GM19438 (cell line): ENCODE measurements at regions not wholly inside any gene's neighbourhood (a gene's known extent, or its start where the extent isn't known, plus 50 kb on each side); places are given as distances from the start of the nearest gene placed in this dataset.

Source experiments
- ATAC-seq: cut with Tn5 transposase; IDR thresholded peaks from one replicate; pipeline ENCODE4 v1.9.1; 2021; ENCODE audit warnings: low read depth; ENCODE audit not compliant: unreplicated experiment

GRCh38 chr5:38207343-38207742 is 51.0 kb upstream of the EGFLAM start:
- ATAC-seq: no peak

- no peak for ATAC-seq
Observed at GRCh38 chr5:38202741-38203140, 55.6 kb upstream of the EGFLAM start.

DNA sequence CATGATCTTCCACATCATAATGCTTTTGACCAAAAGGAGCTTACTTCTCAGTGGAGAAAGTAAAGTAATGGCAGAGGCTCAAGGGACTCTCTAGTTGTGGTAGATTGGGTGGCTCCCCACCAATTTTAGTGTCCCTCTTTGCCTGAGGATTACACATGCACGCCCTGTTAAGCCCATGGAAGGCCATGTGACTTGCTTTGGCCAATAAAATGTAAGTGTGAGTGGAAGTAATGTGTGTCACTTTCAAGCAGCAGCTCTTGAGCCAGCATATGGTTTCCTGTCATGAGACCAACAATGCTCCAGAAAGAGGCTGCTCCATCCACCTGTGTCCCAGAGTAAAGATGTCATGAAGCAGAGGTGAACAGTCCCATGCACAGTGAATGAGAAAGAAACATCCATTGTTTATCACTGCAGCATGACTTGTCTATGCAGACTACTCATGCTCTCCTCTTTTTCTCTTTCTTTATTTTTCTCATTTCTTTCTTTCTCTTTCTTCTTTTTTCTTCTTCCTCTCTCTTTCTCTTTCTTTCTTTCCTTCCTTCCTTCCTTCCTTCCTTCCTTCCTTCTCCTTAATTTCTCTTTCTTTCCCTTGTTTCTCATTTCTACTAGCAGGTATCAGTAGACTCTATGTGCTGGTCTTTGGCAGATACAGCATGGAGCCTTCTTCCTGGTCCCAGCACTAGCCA is 57.3 kb upstream of the EGFLAM start:
- ATAC-seq: no peak

- no peak for ATAC-seq
Observed at GRCh38 chr5:38197118-38197517, 61.2 kb upstream of the EGFLAM start.

- no peak for ATAC-seq
Observed at GRCh38 chr5:38193015-38193581, 65.3 kb upstream of the EGFLAM start.

GRCh38 chr5:38191693-38192092 is 66.7 kb upstream of the EGFLAM start:
- no peak for ATAC-seq

DNA sequence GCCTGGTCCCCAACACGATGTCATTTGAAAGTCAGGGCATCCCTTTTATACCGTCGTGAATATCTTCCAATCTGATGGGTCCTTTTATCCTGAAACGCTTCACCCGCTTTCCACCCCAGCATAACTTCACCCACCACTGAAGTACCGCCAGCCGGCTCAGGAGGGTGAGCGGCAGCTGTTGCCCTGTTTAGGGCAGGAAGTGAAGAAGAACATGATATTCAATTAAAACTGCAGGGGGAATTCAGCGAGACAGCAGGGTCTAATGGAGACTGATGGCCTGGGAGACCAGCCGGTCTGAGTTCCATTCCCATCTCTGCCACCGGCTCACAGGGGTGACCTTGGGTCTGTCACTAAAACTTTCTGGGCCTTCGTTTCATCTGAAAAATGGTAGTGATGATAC is 68.2 kb upstream of the EGFLAM start:
- ATAC-seq: no peak

GRCh38 chr5:38189081-38189504 is 69.3 kb upstream of the EGFLAM start:
- ATAC-seq: no peak

DNA sequence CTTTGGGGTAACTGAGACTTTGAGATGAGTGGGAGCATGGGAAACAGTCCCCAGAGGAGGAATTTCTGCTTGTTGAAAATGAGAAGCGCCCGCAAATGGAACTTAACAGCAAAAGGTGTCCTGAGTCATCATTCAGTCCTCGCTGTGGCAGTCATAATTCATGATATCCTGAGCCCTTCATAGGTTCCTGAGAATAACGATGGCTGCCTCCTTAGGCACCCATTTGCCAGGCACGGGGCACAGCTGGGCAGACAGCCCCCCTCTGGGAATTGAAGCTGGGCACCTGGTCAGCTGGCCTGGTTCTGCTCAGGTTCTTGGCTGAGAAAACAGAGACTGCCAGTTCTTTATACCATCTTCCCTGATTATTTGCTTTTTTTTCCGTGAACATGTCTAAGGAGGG is 69.8 kb upstream of the EGFLAM start:
- ATAC-seq: no peak

- ATAC-seq: no peak
Observed at GRCh38 chr5:38187532-38187931, 70.8 kb upstream of the EGFLAM start.

DNA sequence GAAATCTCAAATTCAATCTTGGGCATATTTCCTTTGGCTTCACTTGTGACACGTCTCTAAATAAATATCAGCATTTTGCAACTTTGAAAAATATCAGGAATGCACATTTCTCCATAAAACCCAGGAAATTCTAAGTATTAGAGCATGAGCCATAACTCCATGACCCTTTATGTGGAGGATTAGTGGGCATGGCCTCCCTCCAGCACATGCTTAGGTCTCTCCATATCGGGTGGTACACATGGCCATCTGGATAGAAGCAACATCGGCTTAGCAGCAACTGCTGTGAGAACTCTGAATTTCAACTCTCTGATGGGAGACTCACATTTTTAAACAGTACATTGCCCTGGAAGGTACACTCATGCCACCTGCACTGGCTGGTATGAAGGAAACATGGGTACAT is 73.7 kb upstream of the EGFLAM start:
- no peak for ATAC-seq

DNA sequence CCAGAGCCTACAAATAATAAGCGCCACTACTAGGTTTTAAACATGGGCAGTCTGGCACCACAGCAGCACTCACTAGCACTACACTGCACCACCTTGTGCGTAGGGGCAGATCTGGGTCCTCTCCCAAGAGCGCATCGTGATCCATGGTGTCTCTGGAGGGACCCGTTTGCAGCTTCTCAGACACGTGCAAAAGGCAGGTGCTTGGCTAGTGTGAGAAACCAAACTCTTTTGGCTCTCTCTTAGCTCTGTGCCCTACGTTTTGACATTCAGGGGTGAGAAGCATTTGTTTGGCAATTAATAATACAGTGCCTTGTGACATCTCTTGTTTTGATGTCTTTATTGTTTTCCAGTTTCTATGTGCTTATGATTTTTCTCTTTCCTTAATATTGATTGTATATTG is 75.4 kb upstream of the EGFLAM start:
- no peak for ATAC-seq

GRCh38 chr5:38168029-38168428 is 90.3 kb upstream of the EGFLAM start:
- no peak for ATAC-seq

- no peak for ATAC-seq
Observed at GRCh38 chr5:38167562-38167996, 90.8 kb upstream of the EGFLAM start.

DNA sequence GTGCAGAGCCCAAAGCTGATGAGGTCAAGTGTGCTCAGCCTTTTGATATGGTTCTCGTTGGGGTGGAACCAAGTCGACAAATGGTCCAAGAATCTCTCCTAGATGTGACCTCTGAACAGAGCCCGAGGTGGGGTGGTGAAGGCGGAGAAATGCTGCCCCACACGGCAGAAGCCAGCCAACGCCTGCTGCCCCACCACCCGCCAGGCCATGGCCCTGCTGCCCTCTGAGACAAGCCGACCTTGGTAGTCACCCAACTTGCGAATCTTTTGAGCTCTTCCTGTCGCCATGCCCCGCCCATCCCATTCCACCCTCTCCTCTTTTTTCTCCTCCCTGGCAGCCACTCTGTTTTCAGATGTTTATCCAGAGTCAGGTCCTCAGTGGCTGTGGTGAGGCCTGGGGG is 91.5 kb upstream of the EGFLAM start:
- no peak for ATAC-seq

GRCh38 chr5:38165435-38165834 is 92.9 kb upstream of the EGFLAM start:
- ATAC-seq: no peak

GRCh38 chr5:38164776-38165399 is 93.5 kb upstream of the EGFLAM start:
- ATAC-seq: no peak

DNA sequence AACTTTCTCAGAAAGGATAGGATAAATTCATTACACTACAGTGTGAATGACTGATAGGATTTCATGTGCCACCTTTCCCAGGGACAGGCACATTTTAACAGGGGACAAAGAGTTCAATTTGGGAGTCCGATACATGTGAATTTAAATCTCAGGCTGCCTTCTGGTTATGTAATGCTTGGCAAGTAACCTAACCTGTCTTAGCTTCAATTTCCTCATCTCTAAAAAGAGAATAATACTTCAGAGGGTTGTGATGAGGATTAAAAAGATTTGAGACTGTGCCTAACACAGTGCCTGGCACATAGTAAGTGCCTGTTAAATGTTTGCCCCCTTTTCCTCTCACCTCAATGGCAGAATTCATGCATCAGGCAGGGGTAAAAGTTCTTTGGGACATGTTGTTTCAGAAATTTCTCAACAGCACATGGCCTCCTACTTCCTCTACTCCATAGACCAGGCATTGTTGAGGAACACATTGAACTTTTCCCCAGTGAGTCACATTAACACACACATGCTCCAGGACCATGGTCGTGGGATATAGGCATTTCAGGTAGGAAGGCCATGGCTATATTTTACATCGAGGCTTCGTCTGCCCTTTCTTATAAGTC is 94.6 kb upstream of the EGFLAM start:
- no peak for ATAC-seq

- ATAC-seq: no peak
Observed at GRCh38 chr5:38162625-38163024, 95.7 kb upstream of the EGFLAM start.

DNA sequence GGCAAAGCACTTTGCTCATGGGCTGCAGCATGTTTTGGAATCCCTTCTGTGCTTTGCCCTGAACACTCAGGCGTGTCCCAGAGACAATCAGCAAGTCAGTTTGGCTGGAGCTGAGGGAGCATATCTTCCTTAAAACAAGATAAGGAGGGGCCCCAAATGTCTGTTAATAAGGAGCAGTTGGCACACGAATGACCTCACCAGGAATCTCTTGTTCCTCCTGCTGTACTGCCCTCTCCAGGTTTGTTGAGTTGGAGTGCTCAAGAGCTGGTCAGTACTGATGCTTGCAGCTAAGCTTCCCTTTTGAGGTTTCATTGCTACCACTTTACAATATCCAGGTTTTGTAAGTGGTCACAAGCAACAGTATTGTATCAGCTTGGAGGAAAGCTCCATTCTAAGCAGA is 101.3 kb upstream of the EGFLAM start:
- ATAC-seq: no peak

DNA sequence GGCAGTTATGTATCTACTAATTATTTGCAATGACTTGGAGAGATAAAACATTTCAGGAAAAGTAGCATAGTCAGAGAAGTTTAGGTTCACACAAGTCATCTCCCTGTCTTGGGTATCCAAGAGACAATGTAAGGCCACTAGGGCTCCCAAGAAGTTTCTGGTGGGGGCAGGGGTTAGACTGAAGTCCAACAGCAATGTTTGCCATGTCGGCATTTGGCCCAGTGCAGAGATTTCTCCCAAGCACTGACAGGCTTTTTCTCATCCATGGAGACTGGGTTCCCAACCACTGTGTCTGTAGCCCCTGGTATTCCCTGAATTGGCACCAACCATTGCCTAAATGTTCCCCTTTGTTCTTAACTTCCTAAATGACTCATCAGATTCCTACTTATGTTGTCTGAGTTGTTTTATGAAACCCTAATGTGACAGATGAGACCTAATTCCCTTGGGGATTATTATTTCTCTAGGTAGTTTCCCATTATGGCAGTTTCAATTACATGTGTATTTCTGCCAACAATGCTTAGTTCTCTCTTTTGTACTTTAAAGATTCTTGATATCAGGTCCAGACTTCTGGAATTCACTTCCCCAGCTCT is 103.6 kb upstream of the EGFLAM start:
- no peak for ATAC-seq
